Natural killer cell (primary cell): ENCODE measurements at regions not wholly inside any gene's neighbourhood (a gene's known extent, or its start where the extent isn't known, plus 50 kb on each side); places are given as distances from the start of the nearest gene placed in this dataset.

Experiments
- ATAC-seq, 3 donors: fragments of 150-1000 bp in 2 of 3; fragments of 200-7000 bp in 1 of 3; cut with Tn5 transposase; 1 replicate in 1 of 3; 2 replicates in 2 of 3; pipeline ENCODE4 v1.10.0; 2021; ENCODE audit warnings: mild to moderate bottlenecking in 2 of 3, moderate library complexity in 2 of 3
- DNase-seq, 2 donors: peaks; one replicate each; pipeline versions ENCODE4 v3.0.0 to v3.0.0-alpha.2; 2013 to 2021; ENCODE audit warnings: mixed read lengths in 1 of 2
- H3K27ac ChIP-seq: one replicate; pipeline ENCODE4 v1.5.1; 2013; ENCODE audit warnings: mild to moderate bottlenecking, low read length
- H3K27me3 ChIP-seq: one replicate; pipeline ENCODE4 v1.6.1; 2013; ENCODE audit warnings: low read length; ENCODE audit not compliant: control insufficient read depth, insufficient read depth
- H3K36me3 ChIP-seq: one replicate; pipeline ENCODE4 v1.6.1; 2013; ENCODE audit warnings: low read length; ENCODE audit not compliant: control insufficient read depth, insufficient read depth
- H3K4me1 ChIP-seq: one replicate; pipeline ENCODE4 v1.6.1; 2013; ENCODE audit warnings: low read length; ENCODE audit not compliant: control insufficient read depth, insufficient read depth
- H3K4me3 ChIP-seq: one replicate; pipeline ENCODE4 v1.5.1; 2013; ENCODE audit warnings: low read length
- H3K9me3 ChIP-seq: one replicate; pipeline ENCODE4 v1.6.1; 2013; ENCODE audit warnings: low read length; ENCODE audit not compliant: control insufficient read depth, insufficient read depth
- H3K27ac Mint-ChIP-seq, 2 donors: one replicate each; pipeline ENCODE4 v1.8.0; 2022; ENCODE audit warnings: mild to moderate bottlenecking in 2 of 2, mixed read lengths in 2 of 2, moderate library complexity in 1 of 2
- H3K27me3 Mint-ChIP-seq, 2 donors: one replicate each; pipeline ENCODE4 v1.8.0; 2022; ENCODE audit warnings: low read depth in 2 of 2, mixed read lengths in 2 of 2
- H3K36me3 Mint-ChIP-seq: one replicate; pipeline ENCODE4 v1.8.0; 2022; ENCODE audit warnings: mixed read lengths
- H3K4me1 Mint-ChIP-seq, 2 donors: one replicate each; pipeline ENCODE4 v1.8.0; 2022; ENCODE audit warnings: mixed read lengths in 2 of 2
- H3K4me3 Mint-ChIP-seq: one replicate; pipeline ENCODE4 v1.8.0; 2022; ENCODE audit warnings: mild to moderate bottlenecking, moderate library complexity, mixed read lengths
- H3K9me3 Mint-ChIP-seq, 2 donors: one replicate each; pipeline ENCODE4 v1.8.0; 2022; ENCODE audit warnings: mixed read lengths in 2 of 2
- WGBS: methylation state at CpG from one replicate; pipeline ENCODE4 v1.1.7; 2013; ENCODE audit warnings: missing lambda C conversion rate; ENCODE audit not compliant: insufficient coverage; 5-methylcytosine and 5-hydroxymethylcytosine counted together
- intact Hi-C: fragments of 100-400 bp; cut with micrococcal nuclease; formaldehyde crosslinking; loops from one replicate; pipeline ENCODE4 v1.14.2; 2022
- TF ChIP-seq, protein P1 (sequence below): fragments of 200-600 bp; IDR thresholded peaks from one replicate; pipeline ENCODE4 v1.8.0; 2022; ENCODE audit warnings: antibody characterized with exemption

DNA sequence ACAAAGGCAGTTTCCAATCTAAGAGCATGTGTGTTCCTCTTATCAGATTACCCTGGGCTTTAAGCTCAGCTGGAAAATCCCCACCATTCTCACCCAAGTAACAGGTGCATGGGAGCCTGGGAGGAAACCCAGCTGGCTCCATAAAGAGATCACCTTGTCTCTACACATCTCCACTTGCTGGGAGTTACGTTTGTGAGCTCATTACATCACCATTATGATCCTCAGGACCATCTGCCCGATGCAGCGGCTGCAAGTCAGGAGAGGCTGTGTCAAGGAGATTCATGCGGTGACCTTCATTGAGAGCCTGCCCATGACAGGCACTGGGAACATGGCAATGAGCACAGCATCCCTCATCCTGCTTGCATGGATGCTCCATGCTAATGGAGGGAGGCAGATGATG lies 618.0 kb downstream of the NPHP4 start:
- TF ChIP-seq, protein P1, sequence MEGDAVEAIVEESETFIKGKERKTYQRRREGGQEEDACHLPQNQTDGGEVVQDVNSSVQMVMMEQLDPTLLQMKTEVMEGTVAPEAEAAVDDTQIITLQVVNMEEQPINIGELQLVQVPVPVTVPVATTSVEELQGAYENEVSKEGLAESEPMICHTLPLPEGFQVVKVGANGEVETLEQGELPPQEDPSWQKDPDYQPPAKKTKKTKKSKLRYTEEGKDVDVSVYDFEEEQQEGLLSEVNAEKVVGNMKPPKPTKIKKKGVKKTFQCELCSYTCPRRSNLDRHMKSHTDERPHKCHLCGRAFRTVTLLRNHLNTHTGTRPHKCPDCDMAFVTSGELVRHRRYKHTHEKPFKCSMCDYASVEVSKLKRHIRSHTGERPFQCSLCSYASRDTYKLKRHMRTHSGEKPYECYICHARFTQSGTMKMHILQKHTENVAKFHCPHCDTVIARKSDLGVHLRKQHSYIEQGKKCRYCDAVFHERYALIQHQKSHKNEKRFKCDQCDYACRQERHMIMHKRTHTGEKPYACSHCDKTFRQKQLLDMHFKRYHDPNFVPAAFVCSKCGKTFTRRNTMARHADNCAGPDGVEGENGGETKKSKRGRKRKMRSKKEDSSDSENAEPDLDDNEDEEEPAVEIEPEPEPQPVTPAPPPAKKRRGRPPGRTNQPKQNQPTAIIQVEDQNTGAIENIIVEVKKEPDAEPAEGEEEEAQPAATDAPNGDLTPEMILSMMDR: no peak
- Mint-ChIP-seq H3K9me3 (no peaks in the 10 kb centered on the region), H3K27ac (no peak overlapping the region), H3K4me3 (no peak overlapping the region), H3K36me3 (no peaks in the 10 kb centered on the region), H3K4me1 (peaks cover 6 to 11% of the 10 kb centered on the region in 2 donors), H3K27me3 (peaks cover 0 to 10% of the 10 kb centered on the region in 2 donors)
- no peaks in the 10 kb centered on the region for H3K36me3 ChIP-seq
- intact Hi-C loops: no loop called here
- H3K27ac ChIP-seq: no peak overlapping the region
- DNase-seq (no peak), ATAC-seq (no peak)
- 84% methylated on average over 4 of the region's 4 CpGs for WGBS
- H3K4me3 ChIP-seq: no peak overlapping the region
- no peaks in the 10 kb centered on the region for H3K27me3 ChIP-seq
- peaks cover 5% of the 10 kb centered on the region for H3K9me3 ChIP-seq
- peaks cover 11% of the 10 kb centered on the region for H3K4me1 ChIP-seq

DNA sequence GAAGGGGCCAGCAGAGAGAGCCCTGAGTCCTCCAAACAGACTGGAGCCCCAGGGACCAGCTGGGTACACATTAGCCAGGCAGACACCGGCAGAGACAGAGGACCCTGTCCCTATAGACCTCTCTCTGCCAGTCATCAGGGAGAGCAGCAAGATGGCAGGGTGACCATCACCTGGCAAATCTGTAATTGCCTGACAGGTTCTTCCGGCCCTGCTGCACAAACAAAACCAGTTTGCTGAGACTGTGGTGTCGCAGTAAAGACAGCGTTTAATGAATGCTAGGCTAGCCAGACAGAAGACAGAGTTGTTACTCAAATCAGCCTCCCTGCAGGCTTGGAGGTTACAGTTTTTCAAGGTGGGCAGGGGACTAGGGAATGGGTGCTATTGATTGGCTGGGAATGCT lies 618.9 kb downstream of the NPHP4 start:
- no peak overlapping the region for H3K4me3 Mint-ChIP-seq
- peaks cover 6 to 11% of the 10 kb centered on the region in 2 donors for H3K4me1 Mint-ChIP-seq
- WGBS: 96% methylated on average over 4 of the region's 4 CpGs
- intact Hi-C loops: no loop called here
- Histone ChIP-seq H3K27me3 (no peaks in the 10 kb centered on the region), H3K27ac (no peak overlapping the region), H3K9me3 (peaks cover 5% of the 10 kb centered on the region), H3K4me1 (peaks cover 11% of the 10 kb centered on the region), H3K4me3 (no peak overlapping the region), H3K36me3 (no peaks in the 10 kb centered on the region)
- no peaks in the 10 kb centered on the region for H3K36me3 Mint-ChIP-seq
- H3K9me3 Mint-ChIP-seq: no peaks in the 10 kb centered on the region
- H3K27me3 Mint-ChIP-seq: peaks cover 0 to 10% of the 10 kb centered on the region in 2 donors
- DNase-seq: no peak
- TF ChIP-seq, protein P1: no peak
- no peak for ATAC-seq
- H3K27ac Mint-ChIP-seq: no peak overlapping the region

DNA sequence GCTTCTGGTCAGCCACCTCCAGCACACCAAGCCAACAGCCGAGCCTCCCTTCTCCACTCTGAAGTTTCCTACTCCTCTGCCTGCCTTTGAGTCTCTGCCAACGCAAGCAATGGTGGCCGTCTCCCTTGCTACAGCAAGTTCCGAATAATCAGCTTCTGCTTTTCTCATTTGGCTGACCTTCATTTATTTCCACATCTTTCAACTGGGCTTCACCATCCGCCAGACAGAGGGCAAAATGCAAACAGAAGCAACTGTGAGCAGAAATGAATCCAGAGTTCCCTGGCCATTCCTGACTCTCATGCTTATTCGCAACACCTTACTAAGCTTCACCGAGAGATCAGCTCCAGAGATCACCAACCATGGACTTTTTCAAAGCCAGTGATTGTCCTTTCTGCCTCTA lies 621.0 kb downstream of the NPHP4 start:
- DNase-seq (no peak), ATAC-seq (no peak)
- no peak overlapping the region for H3K4me3 ChIP-seq
- TF ChIP-seq, protein P1: no peak
- intact Hi-C loops: no loop called here
- H3K36me3 ChIP-seq: no peaks in the 10 kb centered on the region
- peaks cover 0 to 16% of the 10 kb centered on the region in 2 donors for H3K27me3 Mint-ChIP-seq
- no peaks in the 10 kb centered on the region for H3K9me3 Mint-ChIP-seq
- no peak overlapping the region for H3K4me3 Mint-ChIP-seq
- no peaks in the 10 kb centered on the region for H3K27me3 ChIP-seq
- no peak overlapping the region for H3K27ac Mint-ChIP-seq
- H3K36me3 Mint-ChIP-seq: no peaks in the 10 kb centered on the region
- H3K4me1 ChIP-seq: peaks cover 11% of the 10 kb centered on the region
- peaks cover 5% of the 10 kb centered on the region for H3K9me3 ChIP-seq
- peaks cover 6 to 11% of the 10 kb centered on the region in 2 donors for H3K4me1 Mint-ChIP-seq
- 91% methylated on average over 7 of the region's 7 CpGs for WGBS
- H3K27ac ChIP-seq: no peak overlapping the region

DNA sequence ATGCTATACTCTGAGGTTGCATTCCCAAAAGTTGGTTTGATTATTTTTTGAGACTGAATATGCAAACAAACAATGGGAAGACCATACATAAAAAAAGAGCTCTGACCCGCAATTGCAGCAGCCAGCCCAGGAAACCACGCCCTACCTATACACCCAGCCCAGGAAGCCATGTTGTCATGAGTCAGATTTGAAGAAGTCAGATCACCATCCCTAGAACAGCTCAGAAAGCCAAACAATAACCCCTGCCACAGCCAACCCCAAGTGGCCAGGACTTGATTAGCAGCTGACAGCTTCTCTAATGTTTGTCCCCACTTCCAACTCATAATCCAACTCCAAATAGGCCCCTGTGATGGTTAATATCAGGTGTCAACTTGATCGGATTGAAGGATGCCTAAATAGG lies 621.9 kb downstream of the NPHP4 start:
- Mint-ChIP-seq H3K27ac (no peak overlapping the region), H3K4me1 (peaks cover 6 to 11% of the 10 kb centered on the region in 2 donors), H3K36me3 (no peaks in the 10 kb centered on the region), H3K27me3 (peaks cover 0 to 23% of the 10 kb centered on the region in 2 donors), H3K4me3 (no peak overlapping the region), H3K9me3 (no peaks in the 10 kb centered on the region)
- Histone ChIP-seq H3K4me3 (no peak overlapping the region), H3K9me3 (peaks cover 5% of the 10 kb centered on the region), H3K4me1 (peaks cover 11% of the 10 kb centered on the region), H3K36me3 (no peaks in the 10 kb centered on the region), H3K27ac (no peak overlapping the region), H3K27me3 (no peaks in the 10 kb centered on the region)
- no peak for DNase-seq
- WGBS: 77% methylated on average over 3 of the region's 3 CpGs
- intact Hi-C loops: no loop called here
- TF ChIP-seq, protein P1: no peak
- ATAC-seq: no peak
